ENCODE measurements at regions not wholly inside any gene's neighbourhood (a gene's known extent, or its start where the extent isn't known, plus 50 kb on each side); places are given as distances from the start of the nearest gene placed in this dataset.

DNA sequence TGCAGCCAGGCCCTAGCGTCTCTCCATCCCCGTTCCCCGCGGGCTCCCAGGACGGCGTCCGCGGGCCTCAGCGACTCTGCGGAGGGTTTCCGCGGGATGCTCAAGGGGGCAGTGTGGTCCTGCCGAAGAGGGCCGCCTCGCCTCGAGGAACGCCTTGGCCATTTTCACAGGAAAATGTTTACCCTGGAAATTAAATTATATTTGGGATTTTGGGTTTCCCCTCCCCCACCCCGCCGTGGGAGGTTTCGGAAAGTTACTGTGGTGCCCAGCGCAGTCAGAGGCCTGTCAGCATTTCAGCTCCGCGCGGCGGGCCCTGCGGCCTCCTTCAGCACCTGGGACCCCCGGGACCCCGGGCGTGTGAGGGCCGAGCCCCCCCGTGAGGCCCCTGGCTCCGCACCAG, 94.5 kb downstream of the PCTP start:
- TF ChIP-seq, protein P1, sequence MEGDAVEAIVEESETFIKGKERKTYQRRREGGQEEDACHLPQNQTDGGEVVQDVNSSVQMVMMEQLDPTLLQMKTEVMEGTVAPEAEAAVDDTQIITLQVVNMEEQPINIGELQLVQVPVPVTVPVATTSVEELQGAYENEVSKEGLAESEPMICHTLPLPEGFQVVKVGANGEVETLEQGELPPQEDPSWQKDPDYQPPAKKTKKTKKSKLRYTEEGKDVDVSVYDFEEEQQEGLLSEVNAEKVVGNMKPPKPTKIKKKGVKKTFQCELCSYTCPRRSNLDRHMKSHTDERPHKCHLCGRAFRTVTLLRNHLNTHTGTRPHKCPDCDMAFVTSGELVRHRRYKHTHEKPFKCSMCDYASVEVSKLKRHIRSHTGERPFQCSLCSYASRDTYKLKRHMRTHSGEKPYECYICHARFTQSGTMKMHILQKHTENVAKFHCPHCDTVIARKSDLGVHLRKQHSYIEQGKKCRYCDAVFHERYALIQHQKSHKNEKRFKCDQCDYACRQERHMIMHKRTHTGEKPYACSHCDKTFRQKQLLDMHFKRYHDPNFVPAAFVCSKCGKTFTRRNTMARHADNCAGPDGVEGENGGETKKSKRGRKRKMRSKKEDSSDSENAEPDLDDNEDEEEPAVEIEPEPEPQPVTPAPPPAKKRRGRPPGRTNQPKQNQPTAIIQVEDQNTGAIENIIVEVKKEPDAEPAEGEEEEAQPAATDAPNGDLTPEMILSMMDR (IDR thresholded peaks at IDR 0.05) = peak in 3 of 4 experiments; percentile 52 to 73 (median 55)
- no peak for TF ChIP-seq EP300 (IDR thresholded peaks at IDR 0.05)
